DOHH2 (cell line): ENCODE measurements at regions not wholly inside any gene's neighbourhood (a gene's known extent, or its start where the extent isn't known, plus 50 kb on each side); places are given as distances from the start of the nearest gene placed in this dataset.

Experiments used
- H3F3A ChIP-seq: fragments of 200-600 bp; sonication (generic), shearing (Covaris generic); 2 replicates; pipeline ENCODE4 v1.6.0; 2016; ENCODE audit warnings: antibody characterized with exemption, mild to moderate bottlenecking; ENCODE audit not compliant: control insufficient read depth, insufficient read depth
- H3K27ac ChIP-seq: fragments of 200-600 bp; sonication (generic); 2 replicates; pipeline ENCODE4 v1.5.1; 2014; ENCODE audit warnings: low read depth, mild to moderate bottlenecking, low read length, moderate library complexity
- H3K27me3 ChIP-seq: fragments of 200-600 bp; sonication (generic); 2 replicates; pipeline ENCODE4 v1.6.1; 2014; ENCODE audit warnings: mild to moderate bottlenecking, low read length, mixed read lengths; ENCODE audit not compliant: control insufficient read depth
- H3K36me3 ChIP-seq: fragments of 200-600 bp; sonication (generic); 2 replicates; pipeline ENCODE4 v1.6.1; 2014; ENCODE audit warnings: mild to moderate bottlenecking, low read length, moderate library complexity, mixed read lengths; ENCODE audit not compliant: control insufficient read depth
- H3K4me1 ChIP-seq: fragments of 200-600 bp; sonication (generic); 2 replicates; pipeline ENCODE4 v1.6.1; 2014; ENCODE audit warnings: mild to moderate bottlenecking, low read length, mixed read lengths; ENCODE audit not compliant: control insufficient read depth
- H3K4me2 ChIP-seq: fragments of 200-600 bp; sonication (generic); 2 replicates; pipeline ENCODE4 v1.6.0; 2014; ENCODE audit warnings: mild to moderate bottlenecking, low read length, moderate library complexity
- H3K4me3 ChIP-seq: fragments of 200-600 bp; sonication (generic); 2 replicates; pipeline ENCODE4 v1.5.1; 2014; ENCODE audit warnings: mild to moderate bottlenecking, low read length, mixed read lengths
- H3K79me2 ChIP-seq: fragments of 200-600 bp; sonication (generic); 2 replicates; pipeline ENCODE4 v1.6.1; 2014; ENCODE audit warnings: mild to moderate bottlenecking, low read length, mixed read lengths; ENCODE audit not compliant: control insufficient read depth
- H3K9me2 ChIP-seq: fragments of 200-600 bp; sonication (generic); replicated peaks from 2 replicates; pipeline ENCODE4 v1.6.1; 2014; ENCODE audit warnings: mild to moderate bottlenecking, low read length, mixed read lengths; ENCODE audit not compliant: control insufficient read depth
- H3K9me3 ChIP-seq: fragments of 200-600 bp; sonication (generic); 2 replicates; pipeline ENCODE4 v1.6.1; 2014; ENCODE audit warnings: antibody characterized with exemption, low read length, mixed read lengths; ENCODE audit not compliant: control insufficient read depth, insufficient read depth
- H4K20me1 ChIP-seq: fragments of 200-600 bp; sonication (generic); 2 replicates; pipeline ENCODE4 v1.6.0; 2014; ENCODE audit warnings: low read depth, mild to moderate bottlenecking, antibody characterized with exemption, low read length, moderate library complexity; ENCODE audit not compliant: control insufficient read depth, insufficient read depth
- CTCF ChIP-seq: fragments of 200-600 bp; sonication (generic); IDR thresholded peaks from one replicate; pipeline ENCODE4 v1.5.1; 2014; ENCODE audit warnings: antibody characterized with exemption, mild to moderate bottlenecking, low read depth, low read length; ENCODE audit not compliant: poor library complexity, severe bottlenecking
- EZH2phosphoT487 ChIP-seq: fragments of 200-600 bp; sonication (generic); IDR thresholded peaks from 2 replicates; pipeline ENCODE4 v1.6.1; 2017; ENCODE audit warnings: borderline replicate concordance, mild to moderate bottlenecking, antibody characterized with exemption, low read length, moderate library complexity, mixed read lengths

GRCh38 chr11:109140857-109141515 lies 281.0 kb upstream of the C11orf87 start:
- no peaks in the 10 kb centered on the region; the same call in 1 of the 2 replicates for H3K9me2 ChIP-seq
- no peak overlapping the region for H3K4me3 ChIP-seq
- no peaks in the 10 kb centered on the region for H3K79me2 ChIP-seq
- no peak overlapping the region for H3K27ac ChIP-seq
- H3K4me2 ChIP-seq, result no peak overlapping the region
- H3K36me3 ChIP-seq, result no peaks in the 10 kb centered on the region
- H3K27me3 ChIP-seq, result no peaks in the 10 kb centered on the region
- no peaks in the 10 kb centered on the region for H4K20me1 ChIP-seq
- TF ChIP-seq CTCF (no peak), EZH2phosphoT487 (no peak)
- H3F3A ChIP-seq, result no peaks in the 10 kb centered on the region
- H3K4me1 ChIP-seq, result no peaks in the 10 kb centered on the region
- H3K9me3 ChIP-seq, result no peaks in the 10 kb centered on the region

- Histone ChIP-seq H3F3A (no peaks in the 10 kb centered on the region), H3K9me3 (no peaks in the 10 kb centered on the region), H4K20me1 (no peaks in the 10 kb centered on the region), H3K36me3 (no peaks in the 10 kb centered on the region), H3K27me3 (no peaks in the 10 kb centered on the region), H3K4me2 (no peak overlapping the region), H3K79me2 (no peaks in the 10 kb centered on the region), H3K4me3 (no peak overlapping the region), H3K4me1 (no peaks in the 10 kb centered on the region), H3K27ac (no peak overlapping the region), H3K9me2 (no peaks in the 10 kb centered on the region; the same call in 1 of the 2 replicates)
- TF ChIP-seq CTCF, result no peak
- TF ChIP-seq EZH2phosphoT487, result no peak
Measured at GRCh38 chr11:109145287-109145686, 276.7 kb upstream of the C11orf87 start.

GRCh38 chr11:109147726-109148125 lies 274.3 kb upstream of the C11orf87 start:
- no peaks in the 10 kb centered on the region for H3K27me3 ChIP-seq
- H3K4me3 ChIP-seq, result no peak overlapping the region
- no peaks in the 10 kb centered on the region; the same call in 1 of the 2 replicates for H3K9me2 ChIP-seq
- H3K9me3 ChIP-seq, result no peaks in the 10 kb centered on the region
- H3K4me2 ChIP-seq, result no peak overlapping the region
- no peaks in the 10 kb centered on the region for H4K20me1 ChIP-seq
- no peak overlapping the region for H3K27ac ChIP-seq
- no peaks in the 10 kb centered on the region for H3K4me1 ChIP-seq
- TF ChIP-seq EZH2phosphoT487 (no peak), CTCF (no peak)
- H3K79me2 ChIP-seq, result no peaks in the 10 kb centered on the region
- H3K36me3 ChIP-seq, result no peaks in the 10 kb centered on the region
- no peaks in the 10 kb centered on the region for H3F3A ChIP-seq
